ENCODE measurements at regions not wholly inside any gene's neighbourhood (a gene's known extent, or its start where the extent isn't known, plus 50 kb on each side); places are given as distances from the start of the nearest gene placed in this dataset.

GRCh38 chr14:58713677-58714076 is 75.9 kb downstream of the DACT1 start:
- no peak overlapping the region for H3K27ac ChIP-seq (ENCODE audit: low read length)
- intact Hi-C loops (cut with DNase I), result no loop called here
- no peaks in the 10 kb centered on the region for H3K4me1 ChIP-seq (ENCODE audit: control insufficient read depth, insufficient read depth, low read length)
- H3K9me3 ChIP-seq (ENCODE audit: control insufficient read depth, low read length), result no peaks in the 10 kb centered on the region
- H3K4me3 ChIP-seq (ENCODE audit: low read length), result no peak overlapping the region
- DNase-seq (no peak), ATAC-seq (no peak)
- H3K27me3 ChIP-seq (ENCODE audit: control insufficient read depth, insufficient read depth), result no peaks in the 10 kb centered on the region
- WGBS, result 84% methylated on average over 5 of the region's 5 CpGs

- intact Hi-C loops (cut with DNase I), result no loop called here
- ATAC-seq (no peak), DNase-seq (no peak)
- Histone ChIP-seq H3K4me1 (ENCODE audit: control insufficient read depth, insufficient read depth, low read length) (no peaks in the 10 kb centered on the region), H3K9me3 (ENCODE audit: control insufficient read depth, low read length) (no peaks in the 10 kb centered on the region), H3K27ac (ENCODE audit: low read length) (no peak overlapping the region), H3K27me3 (ENCODE audit: control insufficient read depth, insufficient read depth) (no peaks in the 10 kb centered on the region), H3K4me3 (ENCODE audit: low read length) (no peak overlapping the region)
- WGBS, result 35% methylated on average over 6 of the region's 6 CpGs
These were observed 78.9 kb downstream of the DACT1 start for GRCh38 chr14:58716706-58717105.

- no peaks in the 10 kb centered on the region for H3K9me3 ChIP-seq (ENCODE audit: control insufficient read depth, low read length)
- H3K27ac ChIP-seq (ENCODE audit: low read length), result no peak overlapping the region
- H3K27me3 ChIP-seq (ENCODE audit: control insufficient read depth, insufficient read depth), result no peaks in the 10 kb centered on the region
- DNase-seq (no peak), ATAC-seq (no peak)
- H3K4me3 ChIP-seq (ENCODE audit: low read length), result no peak overlapping the region
- H3K4me1 ChIP-seq (ENCODE audit: control insufficient read depth, insufficient read depth, low read length), result no peaks in the 10 kb centered on the region
- intact Hi-C loops (cut with DNase I), result no loop called here
These were observed 79.4 kb downstream of the DACT1 start for GRCh38 chr14:58717211-58717610.

- Histone ChIP-seq H3K9me3 (ENCODE audit: control insufficient read depth, low read length) (no peaks in the 10 kb centered on the region), H3K27me3 (ENCODE audit: control insufficient read depth, insufficient read depth) (no peaks in the 10 kb centered on the region), H3K27ac (ENCODE audit: low read length) (no peak overlapping the region), H3K4me3 (ENCODE audit: low read length) (no peak overlapping the region), H3K4me1 (ENCODE audit: control insufficient read depth, insufficient read depth, low read length) (no peaks in the 10 kb centered on the region)
- ATAC-seq (no peak), DNase-seq (no peak)
- WGBS, result 57% methylated on average over 2 of the region's 2 CpGs
- intact Hi-C loops (cut with DNase I), result no loop called here
These were observed 80.1 kb downstream of the DACT1 start for GRCh38 chr14:58717813-58718212.

- no peak for ATAC-seq
- intact Hi-C loops (cut with DNase I), result no loop called here
- no peak overlapping the region for H3K4me3 ChIP-seq (ENCODE audit: low read length)
These were observed 80.8 kb downstream of the DACT1 start for GRCh38 chr14:58718226-58719205.

GRCh38 chr14:58721723-58722122 is 84.0 kb downstream of the DACT1 start:
- Histone ChIP-seq H3K9me3 (ENCODE audit: control insufficient read depth, low read length) (no peaks in the 10 kb centered on the region), H3K4me1 (ENCODE audit: control insufficient read depth, insufficient read depth, low read length) (no peaks in the 10 kb centered on the region), H3K27ac (ENCODE audit: low read length) (no peak overlapping the region), H3K27me3 (ENCODE audit: control insufficient read depth, insufficient read depth) (no peaks in the 10 kb centered on the region), H3K4me3 (ENCODE audit: low read length) (no peak overlapping the region)
- ATAC-seq (no peak), DNase-seq (no peak)
- 89% methylated on average over 3 of the region's 3 CpGs for WGBS
- intact Hi-C loops (cut with DNase I), result no loop called here

More at GRCh38 chr14:58718226-58719205, 80.8 kb downstream of the DACT1 start:
- H3K27me3 ChIP-seq (ENCODE audit: control insufficient read depth, insufficient read depth), result no peaks in the 10 kb centered on the region
- WGBS, result 75% methylated on average over 5 of the region's 5 CpGs
- H3K4me1 ChIP-seq (ENCODE audit: control insufficient read depth, insufficient read depth, low read length), result no peaks in the 10 kb centered on the region
- H3K9me3 ChIP-seq (ENCODE audit: control insufficient read depth, low read length), result no peaks in the 10 kb centered on the region
- no peak overlapping the region for H3K27ac ChIP-seq (ENCODE audit: low read length)
- DNase-seq, result no peak

GRCh38 chr14:58722441-58722840 is 84.7 kb downstream of the DACT1 start:
- Histone ChIP-seq H3K27ac (ENCODE audit: low read length) (no peak overlapping the region), H3K4me3 (ENCODE audit: low read length) (no peak overlapping the region), H3K27me3 (ENCODE audit: control insufficient read depth, insufficient read depth) (no peaks in the 10 kb centered on the region), H3K9me3 (ENCODE audit: control insufficient read depth, low read length) (no peaks in the 10 kb centered on the region), H3K4me1 (ENCODE audit: control insufficient read depth, insufficient read depth, low read length) (no peaks in the 10 kb centered on the region)
- DNase-seq, result no peak
- 66% methylated on average over 4 of the region's 4 CpGs for WGBS
- no peak for ATAC-seq
- intact Hi-C loops (cut with DNase I), result no loop called here

GRCh38 chr14:58724206-58724605 is 86.4 kb downstream of the DACT1 start:
- no peaks in the 10 kb centered on the region for H3K27me3 ChIP-seq (ENCODE audit: control insufficient read depth, insufficient read depth)
- WGBS, result 74% methylated on average over 2 of the region's 2 CpGs
- H3K4me1 ChIP-seq (ENCODE audit: control insufficient read depth, insufficient read depth, low read length), result no peaks in the 10 kb centered on the region
- ATAC-seq (no peak), DNase-seq (no peak)
- H3K4me3 ChIP-seq (ENCODE audit: low read length), result no peak overlapping the region
- no peaks in the 10 kb centered on the region for H3K9me3 ChIP-seq (ENCODE audit: control insufficient read depth, low read length)
- intact Hi-C loops (cut with DNase I), result no loop called here
- H3K27ac ChIP-seq (ENCODE audit: low read length), result no peak overlapping the region

GRCh38 chr14:58724702-58725101 is 86.9 kb downstream of the DACT1 start:
- no peak for DNase-seq
- ATAC-seq, result no peak
- intact Hi-C loops (cut with DNase I), result no loop called here
- Histone ChIP-seq H3K27ac (ENCODE audit: low read length) (no peak overlapping the region), H3K9me3 (ENCODE audit: control insufficient read depth, low read length) (no peaks in the 10 kb centered on the region), H3K4me3 (ENCODE audit: low read length) (no peak overlapping the region), H3K4me1 (ENCODE audit: control insufficient read depth, insufficient read depth, low read length) (no peaks in the 10 kb centered on the region), H3K27me3 (ENCODE audit: control insufficient read depth, insufficient read depth) (no peaks in the 10 kb centered on the region)
- 92% methylated on average over 1 of the region's 1 CpG for WGBS

GRCh38 chr14:58725226-58725625 is 87.5 kb downstream of the DACT1 start:
- Histone ChIP-seq H3K4me3 (ENCODE audit: low read length) (no peak overlapping the region), H3K9me3 (ENCODE audit: control insufficient read depth, low read length) (no peaks in the 10 kb centered on the region), H3K27ac (ENCODE audit: low read length) (no peak overlapping the region), H3K27me3 (ENCODE audit: control insufficient read depth, insufficient read depth) (no peaks in the 10 kb centered on the region), H3K4me1 (ENCODE audit: control insufficient read depth, insufficient read depth, low read length) (no peaks in the 10 kb centered on the region)
- intact Hi-C loops (cut with DNase I), result no loop called here
- DNase-seq, result no peak
- ATAC-seq, result no peak

- H3K27me3 ChIP-seq (ENCODE audit: control insufficient read depth, insufficient read depth), result no peaks in the 10 kb centered on the region
- intact Hi-C loops (cut with DNase I), result no loop called here
- H3K4me3 ChIP-seq (ENCODE audit: low read length), result no peak overlapping the region
- DNase-seq (no peak), ATAC-seq (no peak)
- no peaks in the 10 kb centered on the region for H3K9me3 ChIP-seq (ENCODE audit: control insufficient read depth, low read length)
- H3K27ac ChIP-seq (ENCODE audit: low read length), result no peak overlapping the region
- WGBS, result 35% methylated on average over 2 of the region's 2 CpGs
- H3K4me1 ChIP-seq (ENCODE audit: control insufficient read depth, insufficient read depth, low read length), result no peaks in the 10 kb centered on the region
These were observed 88.1 kb downstream of the DACT1 start for GRCh38 chr14:58725871-58726270.
